Fibroblast of lung (primary cell): ENCODE measurements at regions not wholly inside any gene's neighbourhood (a gene's known extent, or its start where the extent isn't known, plus 50 kb on each side); places are given as distances from the start of the nearest gene placed in this dataset.

Experiments
- DNase-seq, 2 donors: peaks; one replicate each; pipeline versions ENCODE4 v3.0.0 to v3.0.0-alpha.2; 2010; ENCODE audit warnings: low read depth in 2 of 2
- H2AFZ ChIP-seq: 2 replicates; pipeline ENCODE4 v1.5.1; 2012; ENCODE audit warnings: low read length, control low read depth, inconsistent platforms
- H3K27ac ChIP-seq: 2 replicates; pipeline ENCODE4 v1.5.1; 2011; ENCODE audit warnings: low read length, control low read depth; ENCODE audit not compliant: insufficient read depth
- H3K27me3 ChIP-seq: 2 replicates; pipeline ENCODE4 v1.5.1; 2011; ENCODE audit warnings: mild to moderate bottlenecking, low read length; ENCODE audit not compliant: control insufficient read depth, insufficient read depth
- H3K36me3 ChIP-seq: 2 replicates; pipeline ENCODE4 v1.5.1; 2011; ENCODE audit warnings: low read length; ENCODE audit not compliant: control insufficient read depth, insufficient read depth
- H3K4me1 ChIP-seq: 2 replicates; pipeline ENCODE4 v1.5.1; 2011; ENCODE audit warnings: low read length; ENCODE audit not compliant: control insufficient read depth, insufficient read depth; ENCODE audit errors: extremely low read depth
- H3K4me2 ChIP-seq: 2 replicates; pipeline ENCODE4 v1.5.1; 2011; ENCODE audit warnings: low read length, control low read depth; ENCODE audit not compliant: insufficient read depth; ENCODE audit errors: extremely low read depth
- H3K4me3 ChIP-seq, 4 experiments: fragments of 200-600 bp in 1 of 4; sonication (generic) in 1 of 4; replicated peaks in 1 of 4; 2 replicates each; pipeline ENCODE4 v1.5.1; 2011 to 2016; ENCODE audit warnings: low read length in 4 of 4, low read depth in 3 of 4, mild to moderate bottlenecking in 3 of 4, control low read depth in 2 of 4, inconsistent platforms in 1 of 4, mixed read lengths in 1 of 4; ENCODE audit not compliant: insufficient read depth in 1 of 4; ENCODE audit errors: control extremely low read depth in 1 of 4
- H3K79me2 ChIP-seq: 2 replicates; pipeline ENCODE4 v1.5.1; 2012; ENCODE audit warnings: mild to moderate bottlenecking, low read length, inconsistent platforms; ENCODE audit not compliant: control insufficient read depth, insufficient read depth
- H3K9ac ChIP-seq: 2 replicates; pipeline ENCODE4 v1.5.1; 2011; ENCODE audit warnings: mild to moderate bottlenecking, low read length, control low read depth; ENCODE audit not compliant: insufficient read depth
- H3K9me3 ChIP-seq: 2 replicates; pipeline ENCODE4 v1.5.1; 2012; ENCODE audit warnings: low read depth, low read length; ENCODE audit not compliant: control insufficient read depth, insufficient read depth
- H4K20me1 ChIP-seq: 2 replicates; pipeline ENCODE4 v1.5.1; 2011; ENCODE audit warnings: low read length; ENCODE audit not compliant: control insufficient read depth, insufficient read depth; ENCODE audit errors: extremely low read depth
- CTCF ChIP-seq, 2 donors: IDR thresholded peaks in 1 of 2; conservative IDR thresholded peaks in 1 of 2; 1 replicate in 1 of 2; 2 replicates in 1 of 2; pipeline ENCODE4 v1.5.1; 2011 to 2012; ENCODE audit warnings: low read length in 2 of 2, control low read depth in 1 of 2, inconsistent platforms in 1 of 2, low read depth in 1 of 2, mild to moderate bottlenecking in 1 of 2
- EZH2 ChIP-seq: IDR thresholded peaks from 2 replicates; pipeline ENCODE4 v1.5.1; 2012; ENCODE audit warnings: low read length, control low read depth, mild to moderate bottlenecking; ENCODE audit errors: missing control alignments

DNA sequence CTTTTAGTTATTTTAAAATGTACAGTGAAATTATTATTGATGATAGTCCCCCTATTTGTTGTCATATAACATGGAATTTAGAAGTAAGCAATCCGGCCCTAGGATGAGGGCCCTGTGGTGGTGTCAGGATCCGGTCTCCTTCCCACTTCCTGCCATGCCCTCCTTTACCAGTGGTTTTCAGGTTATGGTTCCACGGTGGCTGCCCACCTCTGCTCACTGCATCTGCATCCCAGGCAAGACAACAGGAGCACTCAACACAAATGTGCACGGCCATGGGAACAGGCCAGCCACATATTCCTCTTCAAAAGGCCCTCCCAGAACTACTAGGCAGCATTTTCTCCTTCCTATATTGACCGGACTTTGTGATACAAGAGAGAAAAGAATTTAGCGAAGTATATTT is 1007.2 kb downstream of the TBC1D22A start:
- H2AFZ ChIP-seq = no peak overlapping the region
- H3K4me2 ChIP-seq = no peak overlapping the region
- H3K9me3 ChIP-seq = no peaks in the 10 kb centered on the region
- H3K36me3 ChIP-seq = no peaks in the 10 kb centered on the region
- H3K4me3 ChIP-seq = no peak overlapping the region
- H3K79me2 ChIP-seq = no peaks in the 10 kb centered on the region
- no peaks in the 10 kb centered on the region for H3K27me3 ChIP-seq
- no peak overlapping the region for H3K9ac ChIP-seq
- H3K4me1 ChIP-seq = no peaks in the 10 kb centered on the region
- no peak for TF ChIP-seq CTCF (conservative IDR thresholded peaks at IDR 0.05 in 1 of 2, IDR thresholded peaks at IDR 0.05 in 1 of 2; ENCODE audit: low read depth in 1 of 2, low read length in 2 of 2)
- no peak for TF ChIP-seq EZH2
- no peak for DNase-seq
- no peak overlapping the region for H3K27ac ChIP-seq
- H4K20me1 ChIP-seq = no peaks in the 10 kb centered on the region

GRCh38 chr22:47768027-47768426 is 1005.6 kb downstream of the TBC1D22A start:
- Histone ChIP-seq H4K20me1 (no peaks in the 10 kb centered on the region), H3K4me2 (no peak overlapping the region), H3K27ac (no peak overlapping the region), H3K4me1 (no peaks in the 10 kb centered on the region), H3K36me3 (no peaks in the 10 kb centered on the region), H3K9me3 (no peaks in the 10 kb centered on the region), H3K4me3 (no peak overlapping the region), H2AFZ (no peak overlapping the region), H3K9ac (no peak overlapping the region), H3K27me3 (no peaks in the 10 kb centered on the region), H3K79me2 (no peaks in the 10 kb centered on the region)
- TF ChIP-seq EZH2 (no peak), CTCF (conservative IDR thresholded peaks at IDR 0.05 in 1 of 2, IDR thresholded peaks at IDR 0.05 in 1 of 2; ENCODE audit: low read depth in 1 of 2, low read length in 2 of 2) (no peak)
- DNase-seq = no peak

- no peaks in the 10 kb centered on the region for H3K27me3 ChIP-seq
- no peaks in the 10 kb centered on the region for H3K9me3 ChIP-seq
- no peak for DNase-seq
- no peaks in the 10 kb centered on the region for H3K36me3 ChIP-seq
- TF ChIP-seq CTCF (conservative IDR thresholded peaks at IDR 0.05 in 1 of 2, IDR thresholded peaks at IDR 0.05 in 1 of 2; ENCODE audit: low read depth in 1 of 2, low read length in 2 of 2) (no peak), EZH2 (no peak)
- no peaks in the 10 kb centered on the region for H4K20me1 ChIP-seq
- H3K79me2 ChIP-seq = no peaks in the 10 kb centered on the region
- H3K27ac ChIP-seq = no peak overlapping the region
- H2AFZ ChIP-seq = no peak overlapping the region
- no peak overlapping the region for H3K4me3 ChIP-seq
- no peak overlapping the region for H3K4me2 ChIP-seq
- H3K4me1 ChIP-seq = no peaks in the 10 kb centered on the region
- H3K9ac ChIP-seq = no peak overlapping the region
These were observed 1005.0 kb downstream of the TBC1D22A start for GRCh38 chr22:47767403-47767802.
